NCI-H460 (cell line): ENCODE measurements at regions not wholly inside any gene's neighbourhood (a gene's known extent, or its start where the extent isn't known, plus 50 kb on each side); places are given as distances from the start of the nearest gene placed in this dataset.
"Not testable (repeated sequence)": the region's sequence is repeated elsewhere in the genome, so short reads cannot be mapped to it uniquely, and the experiment has no call there.

Experiments
- DNase-seq: peaks from one replicate; pipeline ENCODE4 v3.0.0-alpha.2; 2016; ENCODE audit warnings: low read depth; ENCODE audit errors: extremely low read depth

DNA sequence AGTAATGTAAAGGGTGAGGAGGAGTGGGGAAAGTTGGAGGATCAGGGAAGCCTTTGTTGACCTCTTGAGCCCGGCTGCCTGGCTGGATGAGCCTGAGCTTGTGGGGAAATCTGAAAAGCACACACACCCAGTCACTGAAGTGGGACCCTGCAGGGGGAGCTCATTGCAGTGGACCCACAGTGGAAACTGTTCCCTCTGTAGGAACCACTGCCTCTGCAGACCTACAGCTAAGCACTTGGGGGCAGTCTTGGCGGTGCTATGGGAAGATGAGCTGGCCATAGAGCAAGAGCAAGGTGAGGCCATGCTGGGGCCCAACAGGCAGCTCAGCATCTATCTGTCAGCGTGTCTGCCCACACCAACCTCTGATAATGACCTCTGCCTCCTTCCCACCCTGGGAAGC lies 294.8 kb downstream of the TSHZ3 start:
- no peak for DNase-seq

DNA sequence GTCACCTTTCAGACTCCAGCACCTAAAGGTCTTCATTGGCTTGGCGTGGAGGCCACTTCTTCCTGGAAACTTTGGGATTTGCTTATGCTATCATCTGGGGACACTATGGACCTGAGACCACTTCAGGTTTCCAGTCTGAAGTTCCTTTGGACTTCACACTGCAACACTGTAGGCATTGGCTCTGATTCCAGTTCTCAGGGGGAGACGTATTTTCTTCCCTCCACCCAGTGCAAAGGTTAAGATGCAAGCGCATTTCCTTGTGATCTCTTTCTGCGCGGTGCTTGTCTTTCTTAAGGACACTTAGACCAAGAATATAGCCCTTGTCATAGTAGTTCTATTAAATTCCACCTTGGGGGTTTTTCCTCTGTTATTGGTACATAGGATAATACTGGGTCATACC lies 299.8 kb downstream of the TSHZ3 start:
- DNase-seq, result no peak

DNA sequence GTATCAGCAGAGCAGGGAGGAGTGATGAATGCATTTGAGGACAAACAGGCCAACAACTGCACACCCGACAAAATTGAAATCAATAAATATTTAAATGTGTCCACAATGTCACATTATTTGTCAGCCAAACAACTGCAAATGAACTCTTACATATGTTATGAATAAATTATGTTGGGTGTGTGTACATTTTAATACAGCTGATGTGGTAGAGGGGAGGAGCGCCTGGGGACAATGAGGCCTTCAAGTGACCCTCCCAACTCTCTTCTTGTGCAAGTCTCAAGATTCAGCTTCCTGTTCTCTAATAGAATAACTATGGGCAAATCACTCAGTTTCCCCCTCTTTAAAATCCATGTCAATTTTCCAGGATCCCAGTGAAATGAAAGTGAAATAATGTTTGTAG lies 303.2 kb downstream of the TSHZ3 start:
- no peak for DNase-seq

DNA sequence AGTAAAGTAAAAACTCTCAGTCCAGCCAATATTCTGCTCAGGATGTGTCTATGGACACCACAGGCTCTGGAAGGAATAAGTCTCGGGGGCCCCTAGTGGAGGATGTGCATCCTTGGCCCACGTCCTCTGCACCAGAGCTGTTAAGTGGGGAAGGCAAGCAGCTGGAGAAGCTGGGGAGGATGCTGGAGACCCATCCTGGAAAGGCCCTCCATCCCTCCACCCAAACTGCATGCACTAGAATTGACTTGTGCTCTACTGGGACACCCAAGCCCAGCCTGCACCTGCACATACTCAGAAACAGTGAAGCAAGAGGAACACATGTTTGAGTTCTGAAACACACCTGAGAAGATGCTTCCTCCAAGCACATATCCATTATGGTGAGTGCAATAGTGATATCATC lies 307.8 kb downstream of the TSHZ3 start:
- no peak for DNase-seq

DNA sequence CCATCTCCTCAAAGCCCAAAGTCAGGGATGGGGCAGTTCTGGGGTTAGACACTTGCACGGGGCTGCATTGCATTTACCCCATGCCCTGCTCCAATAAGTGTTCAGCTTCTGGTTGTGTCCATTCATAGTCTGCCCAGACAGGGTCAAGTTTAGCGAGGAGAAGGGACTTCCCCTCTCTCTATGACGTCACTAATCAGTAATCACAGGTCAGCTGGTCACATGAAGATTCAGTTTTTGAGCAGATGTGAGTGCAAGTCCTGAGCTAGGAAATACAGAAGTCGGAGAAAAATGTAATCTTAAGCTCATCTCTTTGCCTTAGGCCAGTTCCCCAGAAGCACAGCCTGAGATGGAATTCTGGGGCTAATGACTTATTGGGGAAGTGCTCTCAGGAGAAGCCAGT lies 310.1 kb downstream of the TSHZ3 start:
- no peak for DNase-seq

DNA sequence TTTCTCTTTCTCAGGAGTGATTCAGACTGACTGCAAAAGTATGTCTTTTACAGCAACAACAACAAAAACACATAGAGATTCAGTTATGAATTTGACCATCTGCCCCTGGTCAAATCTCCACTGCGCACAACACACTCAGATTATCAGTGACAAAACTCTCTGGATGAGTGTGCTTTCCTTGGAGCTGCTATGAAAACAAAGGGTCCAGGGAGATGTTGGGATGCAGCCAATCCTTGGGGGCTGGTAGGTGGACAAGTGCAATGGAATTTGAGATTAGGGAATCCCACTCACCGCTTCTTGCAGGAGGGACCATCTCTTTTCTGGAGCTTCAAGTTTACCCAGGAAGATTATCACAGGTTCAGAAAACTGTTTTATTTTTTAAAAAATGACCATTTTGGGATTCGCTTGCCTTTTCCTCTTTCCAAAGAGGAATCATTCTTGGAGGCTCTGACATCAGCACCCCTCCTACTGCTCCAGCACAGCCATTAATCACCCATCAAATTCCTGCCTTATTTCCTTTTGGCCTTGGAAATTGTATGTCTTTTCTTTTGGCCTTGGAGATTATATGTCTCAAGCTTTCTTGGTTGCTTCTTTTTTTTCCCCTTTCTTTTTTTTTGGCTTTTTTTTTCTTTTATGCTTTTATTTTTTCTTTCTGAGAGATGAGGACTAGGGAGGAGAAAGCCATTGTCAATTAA lies 311.8 kb downstream of the TSHZ3 start:
- DNase-seq, result no peak

DNA sequence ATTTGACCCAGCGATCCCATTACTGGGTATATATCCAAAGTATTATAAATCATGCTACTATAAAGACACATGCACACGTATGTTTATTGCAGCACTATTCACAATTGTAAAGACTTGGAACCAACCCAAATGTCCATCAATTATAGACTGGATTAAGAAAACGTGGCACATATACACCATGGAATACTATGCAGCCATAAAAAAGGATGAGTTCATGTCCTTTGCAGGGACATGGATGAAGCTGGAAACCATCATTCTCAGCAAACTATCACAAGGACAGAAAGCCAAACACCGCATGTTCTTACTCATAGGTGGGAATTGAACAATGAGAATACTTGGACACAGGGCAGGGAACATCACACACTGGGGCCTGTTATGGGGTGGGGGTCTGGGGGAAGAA lies 317.8 kb downstream of the TSHZ3 start:
- DNase-seq, result not testable (repeated sequence)

DNA sequence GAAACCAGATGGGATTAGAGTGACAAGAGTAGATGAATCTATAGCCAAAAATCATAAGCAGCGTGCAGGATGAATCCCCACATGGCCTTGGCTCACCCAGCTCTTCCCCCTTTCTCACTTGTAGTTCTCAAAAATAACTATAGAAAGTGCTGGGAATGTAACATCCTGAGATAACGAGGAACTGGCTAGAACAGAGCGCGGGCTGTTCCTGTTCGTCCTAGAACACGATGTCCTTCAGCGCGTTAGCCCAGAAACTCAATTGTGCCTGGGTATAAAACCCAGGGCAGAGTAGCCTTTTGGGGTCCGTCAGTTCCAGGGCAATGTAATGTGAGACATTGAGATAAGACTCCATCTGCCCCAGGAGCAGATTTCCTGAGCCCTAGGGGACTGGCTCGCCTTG lies 326.2 kb downstream of the TSHZ3 start:
- no peak for DNase-seq

DNA sequence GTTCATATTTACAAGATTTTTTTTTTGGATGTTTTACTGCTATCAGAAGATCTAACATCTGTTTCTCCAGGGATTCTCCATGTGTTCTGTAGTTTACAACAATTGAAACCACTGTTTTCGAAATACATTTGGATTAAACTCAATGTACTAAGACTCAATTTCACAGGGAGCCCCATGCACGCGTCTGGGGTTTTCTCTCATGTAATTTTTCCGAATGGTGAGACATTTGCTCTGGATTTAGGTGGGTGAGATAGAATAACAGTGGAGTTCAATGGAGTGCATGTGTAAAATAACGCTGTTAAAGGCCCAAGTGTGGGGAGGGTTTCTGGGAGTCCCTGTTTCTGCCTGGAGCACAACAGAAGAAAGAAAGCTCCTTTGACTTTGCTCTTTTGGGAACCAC lies 330.3 kb downstream of the TSHZ3 start:
- no peak for DNase-seq

DNA sequence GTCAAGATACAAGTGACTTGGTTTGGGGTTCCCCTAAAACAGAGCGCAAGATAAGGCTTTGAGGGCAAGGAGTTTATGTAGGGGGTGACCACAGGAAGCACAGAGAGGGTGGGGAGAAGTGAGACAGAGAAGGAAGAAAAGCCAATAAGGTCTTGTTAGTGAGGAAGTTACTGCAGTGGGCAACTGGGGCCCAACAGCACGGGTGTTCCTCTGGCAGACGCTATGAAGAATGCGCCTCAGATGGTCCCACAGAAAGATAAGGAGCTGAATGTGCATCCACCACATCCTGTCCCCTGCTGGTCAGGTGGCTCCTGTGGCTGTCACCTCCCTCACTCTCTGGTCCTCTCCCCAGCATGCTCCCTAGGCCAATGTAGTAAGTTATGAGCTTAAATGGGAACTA lies 333.5 kb downstream of the TSHZ3 start:
- no peak for DNase-seq

DNA sequence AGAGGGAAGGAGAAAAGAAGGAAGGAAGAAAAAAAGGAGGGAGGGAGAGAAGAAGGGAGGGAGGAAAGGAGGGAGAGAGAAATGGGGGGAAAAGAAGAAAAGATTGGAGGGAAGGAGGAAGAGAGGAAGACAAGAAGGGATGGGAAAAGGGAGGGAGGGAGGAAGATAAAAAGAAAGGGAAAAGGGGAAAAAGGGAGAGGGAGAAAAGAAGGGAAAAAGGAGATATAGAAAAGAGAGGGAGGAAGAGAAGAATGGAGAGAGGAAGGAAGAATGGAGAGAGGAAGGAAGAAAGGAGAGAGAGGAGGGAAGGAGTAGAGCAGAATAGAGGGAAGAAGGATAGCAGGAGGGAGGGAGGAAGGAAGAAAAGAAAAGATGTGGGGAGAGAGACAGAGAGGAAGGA lies 334.6 kb downstream of the TSHZ3 start:
- DNase-seq, result no peak

DNA sequence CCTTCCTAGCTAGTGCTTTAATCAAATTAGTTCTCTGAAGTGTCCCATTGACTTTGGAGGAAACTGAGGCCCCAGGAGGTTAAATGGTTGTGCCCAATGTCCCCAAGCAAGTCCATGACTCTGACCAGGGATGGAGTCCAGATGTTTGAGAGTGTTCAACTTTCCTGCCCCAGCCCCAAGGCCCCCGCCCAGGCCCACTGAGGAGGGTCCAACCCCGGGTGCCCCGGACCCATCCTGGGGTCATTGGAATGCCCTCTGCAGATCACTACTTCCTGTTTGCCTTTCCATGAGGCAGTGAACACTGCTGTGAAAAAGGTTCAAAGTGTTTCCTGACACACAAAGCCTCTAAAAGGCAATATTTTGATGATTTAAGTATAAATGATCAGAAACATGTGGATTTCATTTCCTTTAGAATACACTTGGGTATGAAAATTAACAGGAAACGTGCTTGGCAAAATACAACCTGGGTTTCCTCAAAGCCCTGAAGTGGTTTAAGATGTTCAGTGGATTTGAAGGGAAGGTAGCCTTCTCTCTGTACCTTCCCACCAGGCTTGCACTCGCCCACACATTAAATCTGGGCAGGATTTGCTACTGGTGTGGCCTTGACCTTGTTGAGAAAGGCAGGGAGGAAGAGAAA lies 335.7 kb downstream of the TSHZ3 start:
- no peak for DNase-seq

DNA sequence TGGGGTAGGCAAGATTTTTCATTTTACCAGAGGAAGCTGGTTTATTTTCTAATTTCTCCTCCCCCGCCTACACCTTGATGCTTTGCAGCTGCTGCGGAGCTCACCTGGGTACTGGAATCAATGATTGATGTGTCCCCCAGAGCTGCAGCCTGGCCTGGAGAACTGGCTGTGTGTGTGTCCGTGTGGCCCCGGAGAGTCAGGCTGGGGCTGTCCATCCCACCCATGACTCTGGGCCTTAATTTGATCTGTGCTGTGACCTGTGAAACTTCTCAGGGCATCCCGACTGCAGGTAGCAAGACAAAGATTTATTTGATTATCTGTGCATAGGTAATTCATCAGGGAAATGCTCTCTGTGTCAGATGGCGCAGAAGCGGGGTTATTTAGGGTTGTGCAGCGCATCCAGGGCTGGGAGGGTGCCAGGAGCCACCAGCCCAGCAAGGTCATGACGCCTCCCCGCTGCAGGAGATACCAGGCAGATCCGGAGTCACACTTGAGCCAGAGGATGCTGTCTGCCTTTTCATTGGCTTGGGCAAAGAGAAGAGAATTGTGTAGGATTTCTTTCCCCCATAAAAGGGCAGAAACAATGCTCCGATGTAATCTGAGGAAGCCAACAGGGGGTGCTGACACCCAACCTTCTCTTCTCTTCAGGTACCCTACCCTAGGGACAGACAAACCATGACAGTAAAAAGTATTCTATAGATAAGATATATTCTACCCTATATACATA lies 346.6 kb downstream of the TSHZ3 start:
- no peak for DNase-seq

DNA sequence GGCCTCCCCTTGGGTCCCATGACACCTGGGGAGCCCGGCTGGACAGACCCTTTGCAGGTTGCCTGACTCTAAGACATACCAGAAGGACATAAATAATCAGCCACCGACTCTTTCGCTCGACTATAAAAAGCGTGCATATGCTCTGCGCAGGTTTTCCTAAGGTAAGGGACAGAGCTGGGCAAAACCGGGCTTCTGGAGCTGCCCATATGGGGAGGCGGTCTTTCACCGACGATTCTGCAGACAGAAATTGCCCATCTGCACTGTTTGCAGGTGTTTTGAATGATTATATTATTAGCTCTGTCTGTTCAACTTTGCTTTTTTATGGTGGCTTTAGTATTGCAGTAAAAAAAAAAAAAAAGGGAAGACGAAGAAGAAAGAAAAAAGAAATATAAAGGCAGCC lies 347.2 kb downstream of the TSHZ3 start:
- no peak for DNase-seq

DNA sequence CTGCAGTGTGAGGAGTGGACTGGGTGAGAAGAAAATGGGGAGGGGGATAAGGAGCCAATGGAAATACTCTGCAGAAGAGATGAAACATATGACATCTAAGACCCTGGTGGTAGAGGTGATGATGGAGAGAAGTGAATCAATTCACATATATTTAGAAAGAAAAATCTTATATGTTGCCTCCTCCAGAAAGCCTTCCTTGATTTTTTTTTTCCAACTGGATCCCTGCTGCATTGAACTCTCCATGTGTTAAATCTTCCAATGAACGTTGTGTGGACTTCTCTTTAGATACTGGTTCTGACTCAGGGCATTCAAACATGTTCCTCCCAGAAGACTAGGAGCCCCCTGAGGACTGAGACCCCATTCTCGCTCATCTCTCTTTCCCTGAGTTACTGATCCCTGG lies 348.3 kb downstream of the TSHZ3 start:
- no peak for DNase-seq

DNA sequence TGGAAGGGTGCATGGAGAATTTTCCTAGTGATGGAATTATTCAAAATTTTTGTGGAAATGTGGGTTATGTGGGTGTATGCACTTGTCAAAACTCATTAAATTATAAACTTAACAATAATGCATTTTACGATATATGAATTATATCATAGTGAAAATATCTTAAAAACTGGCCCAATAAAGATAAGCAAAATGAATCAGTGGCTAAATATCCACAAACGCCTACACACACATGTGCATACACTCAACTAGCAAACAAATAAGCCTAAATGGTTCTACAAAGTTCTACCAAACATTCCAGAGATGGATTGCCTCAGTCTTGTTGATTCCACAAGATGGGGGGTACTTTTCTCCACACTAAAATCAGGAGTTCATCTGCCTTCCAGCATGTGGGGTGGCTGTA lies 349.5 kb downstream of the TSHZ3 start:
- DNase-seq, result no peak

DNA sequence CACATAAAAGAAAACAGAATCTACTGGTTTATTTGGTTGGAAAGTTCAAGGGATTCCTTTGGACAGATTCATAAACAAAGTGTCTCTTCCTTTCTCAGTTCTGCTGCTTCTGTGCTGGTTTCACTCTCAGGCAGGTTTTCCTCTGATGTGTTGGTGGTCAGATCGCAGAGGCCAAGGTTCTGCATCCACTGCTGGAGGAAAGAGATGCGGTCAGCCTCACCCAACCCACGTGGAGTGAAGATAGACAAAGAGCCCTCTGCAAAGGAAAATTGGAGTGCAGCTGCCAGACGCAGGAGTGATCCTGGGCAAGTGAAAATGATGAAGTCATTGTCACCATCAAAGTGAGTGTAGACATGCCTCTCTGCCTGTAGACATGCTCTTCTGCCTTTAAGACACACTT lies 352.0 kb downstream of the TSHZ3 start:
- no peak for DNase-seq

DNA sequence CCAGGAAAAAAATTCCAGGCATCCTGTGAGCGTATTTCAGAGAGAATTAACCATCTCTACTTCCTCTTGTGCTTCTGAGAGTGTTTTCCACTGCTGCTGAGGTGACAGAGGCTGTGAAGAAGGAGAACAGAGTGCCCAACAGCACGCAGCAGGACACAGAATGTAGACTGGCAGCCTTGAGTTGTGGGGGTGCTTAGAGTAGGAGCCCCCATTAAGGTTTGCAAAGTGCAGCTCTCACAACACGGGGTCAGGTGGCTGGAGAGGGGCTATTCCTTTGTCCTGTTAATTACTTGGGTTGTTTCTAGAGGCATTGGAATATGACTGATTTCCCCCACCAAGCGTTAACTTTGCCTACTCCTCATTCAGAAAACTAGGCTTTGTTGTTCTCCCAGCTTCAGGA lies 370.6 kb downstream of the TSHZ3 start:
- DNase-seq, result no peak

DNA sequence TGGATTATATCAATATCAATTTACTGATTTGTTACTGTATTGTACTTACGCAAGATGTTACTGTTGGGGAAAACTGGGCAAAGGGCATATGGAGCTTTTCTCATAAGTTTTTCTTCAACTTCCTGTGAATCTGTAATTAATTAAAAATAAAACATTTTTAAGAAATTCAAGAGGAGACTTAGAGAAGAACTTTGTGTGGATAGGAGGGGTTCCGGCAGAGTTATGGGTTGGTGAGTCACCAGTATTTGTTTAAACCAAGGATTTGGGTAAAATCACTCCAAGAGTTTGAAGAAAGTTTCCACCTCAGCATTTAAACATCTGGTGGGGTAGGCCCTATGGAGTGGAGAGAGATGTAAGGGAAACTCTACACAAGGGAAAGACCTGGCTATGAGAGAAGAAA lies 379.6 kb downstream of the TSHZ3 start:
- no peak for DNase-seq

DNA sequence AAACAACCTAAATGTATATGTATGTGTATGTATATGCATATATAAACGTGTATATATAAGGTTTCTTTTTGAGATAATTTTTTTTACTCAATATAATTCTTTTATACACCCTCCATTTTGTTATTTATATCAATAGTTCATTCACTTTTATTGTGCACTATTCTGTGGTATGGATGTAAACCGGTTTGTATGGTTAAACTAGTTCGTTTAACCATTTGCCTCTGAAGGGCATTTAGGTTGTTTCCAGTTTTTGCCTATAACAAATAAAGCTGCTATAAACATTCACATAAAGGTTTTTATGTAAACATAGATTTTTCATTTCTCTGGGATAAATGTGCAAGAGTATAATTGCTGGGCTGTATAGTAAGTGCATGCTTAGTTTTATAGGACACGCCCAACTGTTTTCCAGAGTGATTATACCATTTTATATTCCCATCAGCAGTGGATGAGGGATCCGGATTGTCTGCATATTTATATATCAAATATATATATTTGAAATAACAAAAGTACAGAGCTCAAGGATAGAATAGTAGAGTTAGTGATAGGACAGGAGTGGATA lies 380.3 kb downstream of the TSHZ3 start:
- no peak for DNase-seq

DNA sequence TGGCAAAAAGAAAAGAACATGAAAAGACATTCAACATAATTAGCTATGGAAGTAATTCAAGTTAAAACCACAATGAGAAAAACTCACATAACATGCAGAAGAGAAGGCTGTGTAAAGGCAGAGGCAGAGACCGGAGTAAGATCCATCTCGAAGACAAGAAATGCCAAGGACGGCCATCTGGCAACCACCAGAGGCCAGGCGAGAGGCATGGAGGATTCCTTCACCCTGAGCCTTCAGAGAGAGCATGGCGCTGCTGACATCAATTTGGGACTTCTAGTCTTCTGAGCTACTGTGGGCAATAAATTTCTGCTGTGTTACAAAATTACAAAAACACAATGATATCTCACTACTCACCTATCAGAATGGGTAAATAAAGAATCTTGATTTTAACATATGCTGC lies 381.0 kb downstream of the TSHZ3 start:
- no peak for DNase-seq

DNA sequence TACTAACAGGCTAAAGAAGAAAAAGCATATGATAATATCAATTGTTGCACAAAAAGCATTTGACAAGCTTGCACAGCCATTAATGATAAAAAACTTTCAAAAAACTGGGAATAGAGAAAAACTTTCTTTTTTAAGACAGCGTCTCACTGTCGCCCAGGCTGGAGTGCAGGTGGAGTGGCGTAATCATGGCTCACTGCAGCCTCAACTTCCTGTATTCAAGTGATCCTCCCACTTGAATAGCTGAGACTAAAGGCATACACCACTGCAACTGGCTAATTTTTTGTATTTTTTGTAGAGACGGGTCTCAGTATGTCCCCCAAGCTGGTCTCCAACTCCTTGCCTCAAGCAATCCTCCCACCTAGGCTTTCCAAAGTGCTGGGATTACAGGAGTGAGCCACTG lies 382.8 kb downstream of the TSHZ3 start:
- no peak for DNase-seq
